Activated naive CD4-positive, alpha-beta T cell treated with anti-CD3 and anti-CD28 coated beads for 36 hours (primary cell): ENCODE measurements at regions not wholly inside any gene's neighbourhood (a gene's known extent, or its start where the extent isn't known, plus 50 kb on each side); places are given as distances from the start of the nearest gene placed in this dataset.

Experiments used
- CTCF ChIA-PET: fragments of 350-600 bp; sonication (Branson Sonifier 250); formaldehyde crosslinking; loops from one replicate; lab custom pipeline; 2021; ENCODE audit warnings: antibody characterized with exemption; lab: Charles Lee
- DNase-seq: peaks from one replicate; pipeline ENCODE4 v3.0.0-alpha.2; 2020
- H3K27ac Mint-ChIP-seq: one replicate; pipeline ENCODE4 v1.8.0; 2021; ENCODE audit warnings: mild to moderate bottlenecking, mixed read lengths
- H3K27me3 Mint-ChIP-seq: one replicate; pipeline ENCODE4 v1.8.0; 2021; ENCODE audit warnings: low read depth, mixed read lengths
- H3K36me3 Mint-ChIP-seq: one replicate; pipeline ENCODE4 v1.8.0; 2021; ENCODE audit warnings: low read depth, mixed read lengths
- H3K4me1 Mint-ChIP-seq: one replicate; pipeline ENCODE4 v1.8.0; 2021; ENCODE audit warnings: low read depth, mixed read lengths
- H3K4me3 Mint-ChIP-seq: one replicate; pipeline ENCODE4 v1.8.0; 2021; ENCODE audit warnings: mild to moderate bottlenecking, moderate library complexity, mixed read lengths
- H3K9me3 Mint-ChIP-seq: one replicate; pipeline ENCODE4 v1.8.0; 2021; ENCODE audit warnings: mixed read lengths
- intact Hi-C: fragments of 100-400 bp; cut with micrococcal nuclease; formaldehyde crosslinking; loops from one replicate; pipeline ENCODE4 v1.15.1; 2023

- no peak for DNase-seq
- peaks cover 2% of the 10 kb centered on the region for H3K9me3 Mint-ChIP-seq
- peaks cover 13% of the 10 kb centered on the region for H3K27me3 Mint-ChIP-seq
- H3K36me3 Mint-ChIP-seq = no peaks in the 10 kb centered on the region
- no peak overlapping the region for H3K27ac Mint-ChIP-seq
- intact Hi-C loops = loop anchor here (5.0 kb wide), 1 partner anchor 391 kb away; no protein-coding TSS in a partner anchor
- CTCF ChIA-PET = interaction anchor here (0.7 to 3.6 kb wide), 7 partner anchors 10 to 514 kb away, joined by 3 to 29 read pairs (median 3); no protein-coding TSS in a partner anchor
- H3K4me3 Mint-ChIP-seq = no peak overlapping the region
- peaks cover 4% of the 10 kb centered on the region for H3K4me1 Mint-ChIP-seq
These were observed 223.1 kb upstream of the PDE10A start for GRCh38 chr6:165886169-165886568.

GRCh38 chr6:165884813-165885765 is 222.0 kb upstream of the PDE10A start:
- no peak overlapping the region for H3K27ac Mint-ChIP-seq
- DNase-seq = peak; percentile 77

GRCh38 chr6:165883851-165884640 is 221.0 kb upstream of the PDE10A start:
- Mint-ChIP-seq H3K4me1 (peaks cover 4% of the 10 kb centered on the region), H3K27ac (no peak overlapping the region), H3K9me3 (peaks cover 2% of the 10 kb centered on the region), H3K4me3 (no peak overlapping the region), H3K27me3 (peaks cover 9% of the 10 kb centered on the region), H3K36me3 (no peaks in the 10 kb centered on the region)
- CTCF ChIA-PET = interaction anchor here (0.6 to 3.6 kb wide), 8 partner anchors 9 to 930 kb away, joined by 3 to 29 read pairs (median 4); no protein-coding TSS in a partner anchor
- intact Hi-C loops = loop anchor here (1.0 kb wide), 1 partner anchor 516 kb away; no protein-coding TSS in a partner anchor
- DNase-seq = no peak

More at GRCh38 chr6:165884813-165885765, 222.0 kb upstream of the PDE10A start:
- CTCF ChIA-PET = interaction anchor here (0.8 to 3.6 kb wide), 11 partner anchors 9 to 515 kb away, joined by 3 to 29 read pairs (median 3); no protein-coding TSS in a partner anchor
- Mint-ChIP-seq H3K4me3 (no peak overlapping the region), H3K4me1 (peaks cover 4% of the 10 kb centered on the region), H3K36me3 (no peaks in the 10 kb centered on the region), H3K9me3 (peaks cover 2% of the 10 kb centered on the region), H3K27me3 (peaks cover 9% of the 10 kb centered on the region)
- intact Hi-C loops = loop anchor here (1.0 to 5.0 kb wide), 4 partner anchors 213 to 515 kb away; no protein-coding TSS in a partner anchor

GRCh38 chr6:165881806-165882205 is 218.8 kb upstream of the PDE10A start:
- Mint-ChIP-seq H3K9me3 (no peaks in the 10 kb centered on the region), H3K27ac (no peak overlapping the region), H3K4me1 (peaks cover 4% of the 10 kb centered on the region), H3K27me3 (peaks cover 12% of the 10 kb centered on the region), H3K4me3 (no peak overlapping the region), H3K36me3 (no peaks in the 10 kb centered on the region)
- no peak for DNase-seq
- CTCF ChIA-PET = interaction anchor here (0.6 to 1.1 kb wide), 3 partner anchors 10 to 412 kb away, joined by 3 read pairs; no protein-coding TSS in a partner anchor
- intact Hi-C loops = no loop called here

DNA sequence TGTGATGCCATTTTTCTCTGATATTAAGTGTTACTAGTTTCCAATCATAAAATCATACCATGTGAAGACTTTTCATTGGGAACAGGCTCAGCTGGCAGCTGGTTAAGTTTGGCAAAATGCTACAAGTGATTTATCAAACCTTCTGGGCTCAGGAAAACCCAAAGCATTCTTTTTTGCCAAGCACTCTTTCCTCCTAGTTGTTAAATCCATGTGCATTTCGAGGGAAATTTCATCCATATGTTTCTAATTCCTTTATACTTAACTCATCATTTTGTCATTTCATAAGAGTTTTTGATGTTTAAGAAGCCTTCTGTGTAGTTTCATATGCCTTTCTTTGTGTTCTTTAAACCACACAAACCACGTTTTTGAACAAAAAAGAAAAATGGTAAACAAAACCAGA is 217.6 kb upstream of the PDE10A start:
- H3K36me3 Mint-ChIP-seq = no peaks in the 10 kb centered on the region
- CTCF ChIA-PET = no interaction called here
- no peaks in the 10 kb centered on the region for H3K9me3 Mint-ChIP-seq
- H3K27ac Mint-ChIP-seq = no peak overlapping the region
- H3K4me1 Mint-ChIP-seq = peaks cover 4% of the 10 kb centered on the region
- H3K4me3 Mint-ChIP-seq = no peak overlapping the region
- intact Hi-C loops = no loop called here
- DNase-seq = no peak
- peaks cover 16% of the 10 kb centered on the region for H3K27me3 Mint-ChIP-seq

DNA sequence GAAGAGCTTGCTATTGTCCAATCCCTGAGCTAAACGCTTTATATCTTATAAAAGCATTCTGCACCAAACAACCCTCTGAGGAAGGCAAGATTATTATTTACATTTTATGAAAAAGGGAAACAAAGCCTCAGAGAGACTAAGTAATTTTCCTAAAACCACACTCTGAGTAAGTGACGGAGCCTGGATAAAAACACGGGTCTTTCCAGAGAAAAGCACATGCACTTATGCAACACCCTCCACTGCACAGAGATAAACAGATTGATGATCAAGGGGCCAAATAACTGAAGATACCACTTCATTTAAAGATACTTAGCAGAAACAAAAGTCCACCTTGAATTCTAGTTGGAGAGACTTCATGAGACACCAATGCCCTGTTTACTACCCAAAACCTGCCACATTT is 214.7 kb upstream of the PDE10A start:
- H3K27me3 Mint-ChIP-seq = peaks cover 18% of the 10 kb centered on the region
- CTCF ChIA-PET = interaction anchor here (1.5 kb wide), 1 partner anchor 228 kb away, joined by 4 read pairs; no protein-coding TSS in a partner anchor
- no peaks in the 10 kb centered on the region for H3K36me3 Mint-ChIP-seq
- no peak for DNase-seq
- no peaks in the 10 kb centered on the region for H3K4me1 Mint-ChIP-seq
- intact Hi-C loops = no loop called here
- H3K4me3 Mint-ChIP-seq = no peak overlapping the region
- no peak overlapping the region for H3K27ac Mint-ChIP-seq
- H3K9me3 Mint-ChIP-seq = no peaks in the 10 kb centered on the region

DNA sequence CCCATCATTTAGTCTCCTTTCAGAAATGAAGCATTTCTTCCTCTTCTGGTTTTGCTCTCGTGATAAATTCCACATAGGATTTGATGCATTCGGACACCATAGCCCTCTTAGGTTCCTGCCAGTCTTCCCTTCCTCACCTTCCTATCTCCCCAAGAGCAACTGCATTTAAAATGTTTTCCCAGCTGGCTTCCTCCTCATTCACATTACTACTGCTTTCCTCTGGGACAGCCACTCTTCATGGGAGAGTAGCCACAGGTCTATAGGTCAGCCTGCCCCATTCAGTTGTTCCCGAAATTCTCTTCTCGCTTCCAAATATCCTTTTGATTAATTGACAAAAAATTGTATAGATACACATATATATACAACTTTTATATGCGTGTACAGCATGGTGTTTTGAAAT is 214.2 kb upstream of the PDE10A start:
- Mint-ChIP-seq H3K9me3 (no peaks in the 10 kb centered on the region), H3K27ac (no peak overlapping the region), H3K4me3 (no peak overlapping the region), H3K27me3 (peaks cover 18% of the 10 kb centered on the region), H3K4me1 (no peaks in the 10 kb centered on the region), H3K36me3 (no peaks in the 10 kb centered on the region)
- CTCF ChIA-PET = interaction anchor here (1.5 kb wide), 1 partner anchor 229 kb away, joined by 4 read pairs; no protein-coding TSS in a partner anchor
- DNase-seq = no peak
- intact Hi-C loops = no loop called here

DNA sequence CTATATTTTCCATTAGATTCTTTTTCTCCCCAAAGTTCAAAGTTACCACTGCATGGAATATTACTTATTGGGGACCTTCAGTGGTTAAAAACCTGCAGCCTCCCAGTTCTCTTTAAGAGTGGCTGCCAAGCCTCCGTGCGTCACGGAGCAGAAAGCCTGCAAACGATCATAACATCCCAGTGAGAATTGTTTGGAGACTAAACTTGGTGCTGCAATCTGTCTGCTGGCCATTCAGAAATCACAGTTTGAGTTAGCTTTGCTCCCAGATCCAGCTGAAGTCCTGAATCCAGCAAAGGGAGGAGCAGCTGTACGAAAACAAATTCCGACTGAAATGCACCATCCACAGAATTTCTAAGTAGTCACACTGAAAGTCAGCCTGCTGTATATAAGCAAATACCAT is 213.5 kb upstream of the PDE10A start:
- CTCF ChIA-PET = interaction anchor here (1.0 kb wide), 1 partner anchor 9 kb away, joined by 3 read pairs; no protein-coding TSS in a partner anchor
- intact Hi-C loops = no loop called here

DNA sequence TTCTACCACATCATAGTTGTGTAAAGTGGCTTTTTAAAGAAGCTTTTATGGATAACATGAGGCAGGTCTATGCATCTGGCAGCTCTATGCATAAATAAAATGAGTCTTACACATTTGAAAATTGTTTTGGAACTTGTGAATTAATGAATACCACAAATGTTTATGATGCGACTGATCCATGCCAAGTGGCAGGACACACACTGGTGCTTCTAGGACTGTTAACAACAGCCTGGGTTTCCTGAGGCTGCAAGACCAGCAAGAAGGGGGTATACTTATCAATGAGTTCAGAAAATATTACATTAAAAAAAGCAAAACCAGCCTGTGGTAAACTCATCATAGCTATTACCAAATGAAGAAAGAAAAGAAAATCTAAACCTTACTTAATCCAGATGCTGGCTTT is 212.9 kb upstream of the PDE10A start:
- DNase-seq = no peak

More for the DNA sequence above, 213.5 kb upstream of the PDE10A start:
- Mint-ChIP-seq H3K36me3 (no peaks in the 10 kb centered on the region), H3K4me1 (no peaks in the 10 kb centered on the region), H3K9me3 (no peaks in the 10 kb centered on the region), H3K4me3 (no peak overlapping the region), H3K27ac (no peak overlapping the region), H3K27me3 (peaks cover 12% of the 10 kb centered on the region)
- DNase-seq = no peak

DNA sequence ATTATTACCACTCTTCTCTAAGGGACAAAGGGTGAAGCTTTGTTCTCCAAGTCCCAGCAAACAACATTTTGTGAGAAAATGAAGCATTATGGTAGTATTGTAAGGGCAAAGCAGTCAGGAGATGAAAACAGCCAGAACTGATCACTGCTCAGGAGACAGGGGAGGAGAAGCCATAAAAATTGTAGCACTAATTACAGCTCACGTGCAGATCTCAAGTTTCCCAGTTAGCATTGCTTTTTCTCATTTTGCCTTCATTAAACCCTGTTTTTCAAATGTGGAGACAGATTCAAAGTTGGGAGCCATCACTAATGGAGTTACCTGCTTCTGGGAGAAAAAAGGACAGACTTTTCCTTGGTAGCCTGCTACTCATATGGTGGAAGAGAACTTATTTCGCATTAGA is 210.9 kb upstream of the PDE10A start:
- no peaks in the 10 kb centered on the region for H3K4me1 Mint-ChIP-seq
- CTCF ChIA-PET = interaction anchor here (1.1 kb wide), 1 partner anchor 11 kb away, joined by 4 read pairs; no protein-coding TSS in a partner anchor

More for the DNA sequence above, 212.9 kb upstream of the PDE10A start:
- CTCF ChIA-PET = interaction anchor here (1.0 kb wide), 1 partner anchor 10 kb away, joined by 3 read pairs; no protein-coding TSS in a partner anchor
- Mint-ChIP-seq H3K27me3 (peaks cover 11% of the 10 kb centered on the region), H3K4me3 (no peak overlapping the region), H3K4me1 (no peaks in the 10 kb centered on the region), H3K9me3 (no peaks in the 10 kb centered on the region), H3K27ac (no peak overlapping the region), H3K36me3 (no peaks in the 10 kb centered on the region)
- intact Hi-C loops = no loop called here

DNA sequence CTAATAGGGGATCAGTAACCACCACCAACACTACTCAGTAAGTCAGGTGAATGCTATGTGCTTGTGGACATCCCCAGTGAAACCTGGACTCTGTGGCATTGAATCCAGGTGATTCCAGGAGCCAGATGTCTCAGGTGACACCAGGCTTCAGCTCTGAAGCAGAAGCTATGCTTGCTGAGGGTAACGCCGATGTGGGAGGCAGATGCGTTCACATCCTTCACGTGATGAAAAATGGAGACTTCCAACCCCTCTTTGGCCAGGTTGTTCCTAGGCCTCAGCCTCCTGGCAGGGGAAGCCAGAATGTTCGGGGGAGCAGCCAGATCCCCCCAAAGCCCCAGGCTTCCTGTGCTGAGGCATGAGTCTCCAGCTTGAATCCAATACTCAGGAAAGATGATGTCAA is 209.8 kb upstream of the PDE10A start:
- H3K27ac Mint-ChIP-seq = no peak overlapping the region
- DNase-seq = no peak
- CTCF ChIA-PET = interaction anchor here (1.1 kb wide), 1 partner anchor 12 kb away, joined by 4 read pairs; no protein-coding TSS in a partner anchor
- H3K36me3 Mint-ChIP-seq = no peaks in the 10 kb centered on the region
- no peak overlapping the region for H3K4me3 Mint-ChIP-seq
- intact Hi-C loops = no loop called here
- H3K9me3 Mint-ChIP-seq = peaks cover 17% of the 10 kb centered on the region
- no peaks in the 10 kb centered on the region for H3K4me1 Mint-ChIP-seq
- peaks cover 13% of the 10 kb centered on the region for H3K27me3 Mint-ChIP-seq

More for the DNA sequence above, 210.9 kb upstream of the PDE10A start:
- H3K27me3 Mint-ChIP-seq = peaks cover 14% of the 10 kb centered on the region
- peaks cover 17% of the 10 kb centered on the region for H3K9me3 Mint-ChIP-seq
- H3K36me3 Mint-ChIP-seq = no peaks in the 10 kb centered on the region
- H3K27ac Mint-ChIP-seq = no peak overlapping the region
- intact Hi-C loops = no loop called here
- DNase-seq = no peak
- H3K4me3 Mint-ChIP-seq = no peak overlapping the region
